B cell (primary cell): ENCODE measurements at regions not wholly inside any gene's neighbourhood (a gene's known extent, or its start where the extent isn't known, plus 50 kb on each side); places are given as distances from the start of the nearest gene placed in this dataset.

Experiments used
- ATAC-seq: fragments of 200-7000 bp; cut with Tn5 transposase; one replicate; pipeline ENCODE4 v1.10.0; 2021; ENCODE audit warnings: low read depth, mild to moderate bottlenecking, moderate number of reproducible peaks, moderate library complexity
- CTCF ChIA-PET: fragments of 350-600 bp; sonication (Branson Sonifier 250); formaldehyde crosslinking; loops from one replicate; lab custom pipeline; 2021; ENCODE audit warnings: antibody characterized with exemption, inconsistent platforms; lab: Charles Lee
- POLR2A ChIA-PET: fragments of 350-600 bp; sonication (Branson Sonifier 250); formaldehyde crosslinking; loops from one replicate; lab custom pipeline; 2021; ENCODE audit warnings: antibody characterized with exemption; lab: Charles Lee
- DNase-seq: peaks from one replicate; pipeline ENCODE4 v3.0.0; 2013
- H2AFZ ChIP-seq: 2 replicates; pipeline ENCODE4 v1.6.1; 2012; ENCODE audit warnings: mild to moderate bottlenecking, low read depth, low read length; ENCODE audit not compliant: insufficient read depth, poor library complexity, severe bottlenecking
- H3K27ac ChIP-seq, 2 donors: 1 replicate in 1 of 2; 2 replicates in 1 of 2; pipeline ENCODE4 v1.5.1; 2012 to 2013; ENCODE audit warnings: low read length in 2 of 2, mild to moderate bottlenecking in 2 of 2, moderate library complexity in 1 of 2
- H3K27me3 ChIP-seq, 4 experiments: fragments of 200-600 bp in 1 of 4; sonication (generic) in 1 of 4; replicated peaks in 1 of 4; 1 replicate in 2 of 4; 2 replicates in 2 of 4; pipeline versions ENCODE4 v1.6.1 to v1.7.0; 2013 to 2016; ENCODE audit warnings: low read length in 3 of 4, mild to moderate bottlenecking in 2 of 4, mixed read lengths in 1 of 4, moderate library complexity in 1 of 4; ENCODE audit not compliant: insufficient read depth in 4 of 4, control insufficient read depth in 3 of 4; ENCODE audit errors: control extremely low read depth in 1 of 4
- H3K36me3 ChIP-seq, 2 experiments: replicated peaks in 1 of 2; 1 replicate in 1 of 2; 2 replicates in 1 of 2; pipeline versions ENCODE4 v1.6.1 to v1.7.1; 2013; ENCODE audit warnings: low read length in 1 of 2; ENCODE audit not compliant: insufficient read depth in 2 of 2, control insufficient read depth in 1 of 2; ENCODE audit errors: control extremely low read depth in 1 of 2, extremely low read depth in 1 of 2
- H3K4me1 ChIP-seq, 2 donors: fragments of 200-600 bp in 1 of 2; sonication (generic) in 1 of 2; 1 replicate in 1 of 2; 2 replicates in 1 of 2; pipeline versions ENCODE4 v1.5.1 to v1.6.1; 2013 to 2017; ENCODE audit warnings: low read length in 2 of 2; ENCODE audit not compliant: control insufficient read depth in 2 of 2, insufficient read depth in 2 of 2
- H3K4me2 ChIP-seq: replicated peaks from 2 replicates; pipeline ENCODE3; 2012; ENCODE audit warnings: mild to moderate bottlenecking, low read depth, low read length; ENCODE audit not compliant: poor library complexity, severe bottlenecking
- H3K4me3 ChIP-seq, 5 experiments: fragments of 200-600 bp in 1 of 5; sonication (generic) in 1 of 5; 1 replicate in 3 of 5; 2 replicates in 2 of 5; pipeline versions ENCODE4 v1.5.1 to v1.7.0; 2011 to 2016; ENCODE audit warnings: low read length in 4 of 5, mild to moderate bottlenecking in 4 of 5, low read depth in 2 of 5, control low read depth in 1 of 5, moderate library complexity in 1 of 5; ENCODE audit not compliant: insufficient read depth in 1 of 5; ENCODE audit errors: control extremely low read depth in 1 of 5, extremely low read depth in 1 of 5
- H3K79me2 ChIP-seq: fragments of 200-600 bp; sonication (generic); one replicate; pipeline ENCODE4 v1.6.0; 2016; ENCODE audit warnings: low read length; ENCODE audit not compliant: control insufficient read depth, insufficient read depth
- H3K9ac ChIP-seq: fragments of 200-600 bp; sonication (generic); 2 replicates; pipeline ENCODE4 v1.6.1; 2017; ENCODE audit warnings: mild to moderate bottlenecking, low read length, moderate library complexity
- H3K9me3 ChIP-seq, 3 donors: one replicate each; pipeline versions ENCODE4 v1.6.1 to v1.7.1; 2013; ENCODE audit warnings: low read length in 2 of 3; ENCODE audit not compliant: control insufficient read depth in 2 of 3, insufficient read depth in 1 of 3; ENCODE audit errors: control extremely low read depth in 1 of 3
- H4K20me1 ChIP-seq: 2 replicates; pipeline ENCODE4 v1.6.0; 2012; ENCODE audit warnings: mild to moderate bottlenecking, low read length; ENCODE audit not compliant: insufficient read depth, control insufficient read depth, poor library complexity, severe bottlenecking
- H3K27ac Mint-ChIP-seq: one replicate; pipeline ENCODE4 v1.8.0; 2021; ENCODE audit warnings: mixed read lengths
- H3K27me3 Mint-ChIP-seq: one replicate; pipeline ENCODE4 v1.8.0; 2021; ENCODE audit warnings: mixed read lengths
- H3K4me1 Mint-ChIP-seq: one replicate; pipeline ENCODE4 v1.8.0; 2021; ENCODE audit warnings: mixed read lengths
- H3K4me3 Mint-ChIP-seq: one replicate; pipeline ENCODE4 v1.8.0; 2021; ENCODE audit warnings: mixed read lengths
- H3K9me3 Mint-ChIP-seq: one replicate; pipeline ENCODE4 v1.8.0; 2022; ENCODE audit warnings: mixed read lengths; ENCODE audit not compliant: insufficient read depth
- CTCF ChIP-seq: fragments of 200-600 bp; IDR thresholded peaks from one replicate; pipeline ENCODE4 v1.8.0; 2022; ENCODE audit warnings: antibody characterized with exemption, mild to moderate bottlenecking
- EZH2 ChIP-seq: IDR thresholded peaks from 2 replicates; pipeline ENCODE4 v1.6.1; 2012; ENCODE audit warnings: borderline replicate concordance, low read depth, mild to moderate bottlenecking, moderate library complexity, low read length; ENCODE audit not compliant: insufficient read depth, poor library complexity, severe bottlenecking
- WGBS: methylation state at CpG from one replicate; pipeline ENCODE4 v1.1.5; 2013; ENCODE audit warnings: missing lambda C conversion rate; ENCODE audit not compliant: insufficient coverage; 5-methylcytosine and 5-hydroxymethylcytosine counted together
- intact Hi-C: fragments of 100-400 bp; cut with micrococcal nuclease; formaldehyde crosslinking; loops from one replicate; pipeline ENCODE4 v1.10.0; 2022

DNA sequence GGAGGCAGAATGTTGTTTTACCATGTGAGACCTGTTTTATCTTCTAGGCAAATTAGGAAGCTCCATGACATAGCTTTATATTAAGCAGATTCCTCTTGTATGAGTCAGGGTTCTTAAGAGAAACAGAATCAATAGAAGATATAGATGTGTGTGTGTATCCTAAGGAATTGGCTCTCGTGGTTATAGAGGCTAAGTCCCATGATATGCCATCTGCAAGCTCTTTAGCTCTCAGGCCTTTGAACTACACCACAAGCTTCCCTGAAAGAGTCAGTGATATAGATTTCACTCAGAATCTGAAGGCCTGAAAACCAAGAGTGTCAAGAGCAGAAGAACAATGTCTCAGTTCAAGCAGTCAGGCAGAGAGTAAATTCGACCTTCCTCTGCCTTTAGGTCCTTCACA is 365.8 kb upstream of the ZNF608 start:
- no peak overlapping the region for H3K4me3 Mint-ChIP-seq
- Histone ChIP-seq H3K9me3 (no peaks in the 10 kb centered on the region), H3K79me2 (no peaks in the 10 kb centered on the region), H4K20me1 (no peaks in the 10 kb centered on the region), H3K27ac (no peak overlapping the region), H3K36me3 (no peaks in the 10 kb centered on the region), H3K9ac (no peak overlapping the region), H2AFZ (no peak overlapping the region), H3K27me3 (no peaks in the 10 kb centered on the region), H3K4me3 (no peak overlapping the region), H3K4me1 (no peaks in the 10 kb centered on the region), H3K4me2 (no peak overlapping the region)
- CTCF ChIA-PET: no interaction called here
- ATAC-seq (no peak), DNase-seq (no peak)
- intact Hi-C loops: no loop called here
- peaks cover 4% of the 10 kb centered on the region for H3K4me1 Mint-ChIP-seq
- WGBS: 83% methylated on average over 1 of the region's 2 CpGs
- H3K27me3 Mint-ChIP-seq: no peaks in the 10 kb centered on the region
- peaks cover 2% of the 10 kb centered on the region for H3K9me3 Mint-ChIP-seq
- POLR2A ChIA-PET: no interaction called here
- no peak overlapping the region for H3K27ac Mint-ChIP-seq
- TF ChIP-seq CTCF (no peak), EZH2 (no peak)

DNA sequence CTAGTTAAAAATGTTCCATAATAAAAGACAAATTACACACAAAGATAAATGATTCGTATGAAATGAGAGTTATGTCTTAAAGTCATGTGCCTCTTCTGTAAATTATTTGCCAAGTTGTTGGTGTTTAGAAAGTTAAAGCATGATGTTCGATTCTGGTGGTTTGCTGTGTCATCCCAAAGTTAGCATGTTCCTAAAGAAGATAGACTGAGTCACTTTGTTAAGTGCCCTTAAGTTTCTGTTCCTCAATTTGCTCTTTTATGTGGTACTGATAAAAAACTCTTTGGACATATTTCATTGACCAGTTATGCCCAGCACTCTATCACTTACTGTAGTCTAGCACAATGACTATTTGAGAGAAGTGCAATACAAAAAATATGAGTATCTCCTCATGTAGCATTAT is 366.9 kb upstream of the ZNF608 start:
- Mint-ChIP-seq H3K27me3 (peaks cover 5% of the 10 kb centered on the region), H3K4me1 (peaks cover 4% of the 10 kb centered on the region), H3K9me3 (peaks cover 2% of the 10 kb centered on the region), H3K27ac (no peak overlapping the region), H3K4me3 (no peak overlapping the region)
- no peak overlapping the region for H2AFZ ChIP-seq
- H3K4me2 ChIP-seq: no peak overlapping the region
- 40% methylated on average over 1 of the region's 2 CpGs for WGBS
- DNase-seq: no peak
- no peak for ATAC-seq
- POLR2A ChIA-PET: no interaction called here
- no peak overlapping the region for H3K27ac ChIP-seq
- intact Hi-C loops: no loop called here
- no peaks in the 10 kb centered on the region for H3K27me3 ChIP-seq
- H3K79me2 ChIP-seq: no peaks in the 10 kb centered on the region
- CTCF ChIA-PET: no interaction called here
- no peaks in the 10 kb centered on the region for H3K4me1 ChIP-seq
- H3K36me3 ChIP-seq: no peaks in the 10 kb centered on the region
- no peak overlapping the region for H3K9ac ChIP-seq
- no peaks in the 10 kb centered on the region for H4K20me1 ChIP-seq
- no peak overlapping the region for H3K4me3 ChIP-seq
- no peak for TF ChIP-seq EZH2
- TF ChIP-seq CTCF: no peak
- H3K9me3 ChIP-seq: no peaks in the 10 kb centered on the region
